MM.1S (cell line): ENCODE measurements at regions not wholly inside any gene's neighbourhood (a gene's known extent, or its start where the extent isn't known, plus 50 kb on each side); places are given as distances from the start of the nearest gene placed in this dataset.

Experiments
- DNase-seq: peaks from one replicate; pipeline ENCODE4 v3.0.0-alpha.2; 2015
- H2AFZ ChIP-seq: fragments of 300-600 bp; sonication (generic); 2 replicates; pipeline ENCODE4 v1.6.0; 2016; ENCODE audit warnings: antibody characterized with exemption, low read length
- H3F3A ChIP-seq: fragments of 300-600 bp; sonication (generic); 2 replicates; pipeline ENCODE4 v1.6.1; 2016; ENCODE audit warnings: mild to moderate bottlenecking, antibody characterized with exemption, low read length, moderate library complexity, mixed read lengths; ENCODE audit not compliant: insufficient read depth
- H3K27ac ChIP-seq: fragments of 300-600 bp; sonication (generic); 2 replicates; pipeline ENCODE4 v1.5.1; 2016; ENCODE audit warnings: mild to moderate bottlenecking, low read length
- H3K27me3 ChIP-seq: fragments of 300-600 bp; sonication (generic); replicated peaks from 2 replicates; pipeline ENCODE4 v1.6.0; 2016; ENCODE audit warnings: low read length; ENCODE audit not compliant: insufficient read depth
- H3K36me3 ChIP-seq: fragments of 300-600 bp; sonication (generic); replicated peaks from 2 replicates; pipeline ENCODE4 v1.6.1; 2016; ENCODE audit warnings: mild to moderate bottlenecking, low read length, mixed read lengths; ENCODE audit not compliant: insufficient read depth
- H3K4me1 ChIP-seq: fragments of 300-600 bp; sonication (generic); 2 replicates; pipeline ENCODE4 v1.6.1; 2016; ENCODE audit warnings: low read length, mixed read lengths
- H3K4me2 ChIP-seq: fragments of 300-600 bp; sonication (generic); 2 replicates; pipeline ENCODE4 v1.6.0; 2016; ENCODE audit warnings: low read depth, low read length
- H3K4me3 ChIP-seq: fragments of 300-600 bp; sonication (generic); 2 replicates; pipeline ENCODE4 v1.5.1; 2016; ENCODE audit warnings: low read length, mixed read lengths
- H3K79me2 ChIP-seq: fragments of 300-600 bp; sonication (generic); 2 replicates; pipeline ENCODE4 v1.6.1; 2016; ENCODE audit warnings: mixed run types, low read length, mixed read lengths
- H3K9ac ChIP-seq: fragments of 300-600 bp; sonication (generic); 2 replicates; pipeline ENCODE4 v1.6.1; 2016; ENCODE audit warnings: low read length, mixed read lengths
- H3K9me2 ChIP-seq: fragments of 300-600 bp; sonication (generic); replicated peaks from 2 replicates; pipeline ENCODE4 v1.6.1; 2016; ENCODE audit warnings: mild to moderate bottlenecking, low read length, mixed read lengths; ENCODE audit not compliant: insufficient read depth
- H3K9me3 ChIP-seq: fragments of 300-600 bp; sonication (generic); replicated peaks from 2 replicates; pipeline ENCODE4 v1.6.1; 2016; ENCODE audit warnings: mild to moderate bottlenecking, low read length, mixed read lengths; ENCODE audit not compliant: insufficient read depth
- H4K20me1 ChIP-seq: fragments of 300-600 bp; sonication (generic); 2 replicates; pipeline ENCODE4 v1.6.1; 2016; ENCODE audit warnings: mild to moderate bottlenecking, low read length, moderate library complexity, mixed read lengths; ENCODE audit not compliant: insufficient read depth
- CTCF ChIP-seq: fragments of 300-600 bp; sonication (generic); IDR thresholded peaks from 2 replicates; pipeline ENCODE4 v1.5.1; 2016; ENCODE audit warnings: antibody characterized with exemption, low read length, mixed read lengths
- EZH2 ChIP-seq: fragments of 300-600 bp; sonication (generic); optimal IDR thresholded peaks from 2 replicates; pipeline ENCODE3; 2017; ENCODE audit warnings: low read depth, mild to moderate bottlenecking, antibody characterized with exemption, low read length, mixed read lengths
- EZH2phosphoT487 ChIP-seq: fragments of 300-600 bp; sonication (generic); IDR thresholded peaks from 2 replicates; pipeline ENCODE4 v1.6.1; 2018; ENCODE audit warnings: antibody characterized with exemption, low read length

- no peak for TF ChIP-seq EZH2phosphoT487
- H3F3A ChIP-seq, result no peaks in the 10 kb centered on the region
- no peaks in the 10 kb centered on the region for H3K4me1 ChIP-seq
- H3K9me2 ChIP-seq, result no peaks in the 10 kb centered on the region
- H3K4me3 ChIP-seq, result no peak overlapping the region
- no peak overlapping the region for H3K27ac ChIP-seq
- DNase-seq, result no peak
- H3K4me2 ChIP-seq, result no peak overlapping the region
- no peaks in the 10 kb centered on the region for H3K27me3 ChIP-seq
- H3K79me2 ChIP-seq, result no peaks in the 10 kb centered on the region
- no peak overlapping the region for H3K9ac ChIP-seq
- no peak overlapping the region for H2AFZ ChIP-seq
- no peaks in the 10 kb centered on the region for H3K9me3 ChIP-seq
- H3K36me3 ChIP-seq, result no peaks in the 10 kb centered on the region
- H4K20me1 ChIP-seq, result no peaks in the 10 kb centered on the region
Measured at GRCh38 chr10:32146166-32146565, 89.9 kb upstream of the KIF5B start.

DNA sequence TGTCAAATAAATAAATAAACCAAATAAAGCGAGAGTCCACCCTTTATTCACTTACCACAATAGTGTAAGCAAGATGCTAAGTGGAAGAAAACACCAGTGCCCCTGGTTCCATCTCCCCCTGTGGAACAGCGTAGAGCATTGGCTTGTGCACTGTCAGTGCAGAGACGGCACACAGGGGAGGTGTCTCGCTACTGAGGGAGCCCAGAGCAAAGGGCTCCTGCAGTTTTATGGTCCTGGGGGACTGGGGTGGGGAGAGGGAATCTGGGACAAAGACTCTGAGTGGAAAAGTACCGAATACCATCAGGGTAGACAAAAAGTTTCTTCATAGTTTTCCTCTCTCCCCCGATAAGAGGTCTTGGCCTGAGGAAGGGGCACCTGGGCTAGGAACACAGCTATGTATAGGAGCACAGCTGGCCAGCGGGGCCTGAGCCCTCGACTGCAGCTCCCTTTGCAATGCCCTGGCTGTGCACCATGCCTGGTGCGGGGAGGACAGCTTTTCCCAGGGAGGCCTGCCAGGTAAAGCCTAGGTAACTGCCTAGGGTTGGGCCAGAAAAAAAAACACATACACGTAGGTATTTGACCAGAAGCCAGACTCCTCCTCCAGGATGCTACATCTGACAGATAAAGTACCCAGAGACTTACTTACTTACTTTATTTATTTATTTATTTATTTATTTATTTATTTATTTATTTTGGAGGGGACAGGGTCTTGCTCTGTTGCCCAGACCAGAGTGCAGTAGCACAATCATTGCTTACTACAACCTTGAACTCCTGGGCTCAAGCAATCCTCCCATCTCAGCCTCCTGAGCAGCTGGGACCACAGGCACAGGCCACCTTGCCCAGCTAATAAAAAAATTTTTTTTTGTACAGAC lies 88.8 kb upstream of the KIF5B start:
- no peak for TF ChIP-seq EZH2phosphoT487
- Histone ChIP-seq H3K4me2 (no peak overlapping the region), H3K4me1 (no peaks in the 10 kb centered on the region), H3K36me3 (no peaks in the 10 kb centered on the region), H2AFZ (no peak overlapping the region), H3K27ac (no peak overlapping the region), H3K9me2 (no peaks in the 10 kb centered on the region), H3K9me3 (no peaks in the 10 kb centered on the region), H3K4me3 (no peak overlapping the region), H3F3A (no peaks in the 10 kb centered on the region), H3K27me3 (no peaks in the 10 kb centered on the region), H3K79me2 (no peaks in the 10 kb centered on the region), H4K20me1 (no peaks in the 10 kb centered on the region), H3K9ac (no peak overlapping the region)
- DNase-seq, result no peak

DNA sequence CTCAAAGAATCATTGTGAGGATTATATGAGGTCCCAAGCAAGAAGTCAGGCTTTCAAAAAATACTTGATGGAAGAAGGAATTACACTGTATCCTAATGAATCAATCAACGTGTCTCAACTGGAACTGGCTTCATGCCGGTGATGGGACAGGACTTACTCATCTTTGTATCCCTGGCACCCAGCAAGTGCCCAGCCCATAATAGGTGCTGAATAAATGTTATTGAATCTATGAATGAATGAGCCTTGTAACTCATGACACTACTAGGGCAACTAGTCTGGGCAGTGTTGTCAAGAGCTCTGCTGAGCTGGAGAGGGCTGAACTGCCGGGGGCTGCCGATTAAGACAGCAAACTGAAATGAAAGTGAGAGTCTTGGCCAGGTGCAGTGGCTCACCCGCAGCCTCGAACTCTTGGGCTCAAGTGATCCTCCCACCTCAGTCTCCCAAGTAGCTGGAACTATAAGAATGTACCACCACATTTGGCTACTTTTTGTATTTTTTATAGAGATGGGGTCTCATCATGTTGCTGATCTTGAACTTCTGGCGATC lies 87.2 kb upstream of the KIF5B start:
- no peaks in the 10 kb centered on the region for H3F3A ChIP-seq
- H3K4me2 ChIP-seq, result no peak overlapping the region
- no peaks in the 10 kb centered on the region for H3K79me2 ChIP-seq
- no peaks in the 10 kb centered on the region for H3K36me3 ChIP-seq
- no peak overlapping the region for H2AFZ ChIP-seq
- no peak overlapping the region for H3K9ac ChIP-seq
- no peak overlapping the region for H3K4me3 ChIP-seq
- H3K4me1 ChIP-seq, result no peaks in the 10 kb centered on the region
- no peak overlapping the region for H3K27ac ChIP-seq
- peak; percentile 24 for DNase-seq
- H4K20me1 ChIP-seq, result no peaks in the 10 kb centered on the region
- TF ChIP-seq EZH2, result no peak
- no peak for TF ChIP-seq CTCF
- no peak for TF ChIP-seq EZH2phosphoT487
- no peaks in the 10 kb centered on the region for H3K27me3 ChIP-seq
- no peaks in the 10 kb centered on the region for H3K9me3 ChIP-seq
- no peaks in the 10 kb centered on the region for H3K9me2 ChIP-seq

- TF ChIP-seq EZH2, result no peak
- no peak for TF ChIP-seq CTCF
- no peak for TF ChIP-seq EZH2phosphoT487
- Histone ChIP-seq H3K27ac (no peak overlapping the region), H3K9me2 (no peaks in the 10 kb centered on the region)
Measured at GRCh38 chr10:32142646-32143045, 86.4 kb upstream of the KIF5B start.

More at GRCh38 chr10:32142646-32143045, 86.4 kb upstream of the KIF5B start:
- DNase-seq, result no peak
- no peaks in the 10 kb centered on the region for H3F3A ChIP-seq
- H3K4me3 ChIP-seq, result no peak overlapping the region
- H3K4me1 ChIP-seq, result no peaks in the 10 kb centered on the region
- no peaks in the 10 kb centered on the region for H3K9me3 ChIP-seq
- no peak overlapping the region for H3K9ac ChIP-seq
- H3K79me2 ChIP-seq, result no peaks in the 10 kb centered on the region
- H2AFZ ChIP-seq, result no peak overlapping the region
- no peaks in the 10 kb centered on the region for H4K20me1 ChIP-seq
- no peaks in the 10 kb centered on the region for H3K36me3 ChIP-seq
- no peaks in the 10 kb centered on the region for H3K27me3 ChIP-seq
- no peak overlapping the region for H3K4me2 ChIP-seq
